ENCODE measurements at regions not wholly inside any gene's neighbourhood (a gene's known extent, or its start where the extent isn't known, plus 50 kb on each side); places are given as distances from the start of the nearest gene placed in this dataset.
A peak's percentile ranks its signal among the peaks of the same experiment; 100 is the strongest.

GRCh38 chr6:140073456-140073855 is 699.0 kb upstream of the CITED2 start:
- intact Hi-C loops (cut with micrococcal nuclease), result no loop called here
- Mint-ChIP-seq H3K27me3 (no peaks in the 10 kb centered on the region), H3K4me1 (ENCODE audit: low read depth) (peaks cover 13% of the 10 kb centered on the region), H3K4me3 (no peak overlapping the region), H3K9me3 (peaks cover 8% of the 10 kb centered on the region), H3K27ac (no peak overlapping the region), H3K36me3 (ENCODE audit: low read depth) (no peaks in the 10 kb centered on the region)

- intact Hi-C loops (cut with micrococcal nuclease), result no loop called here
- H3K4me3 Mint-ChIP-seq, result no peak overlapping the region
- H3K9me3 Mint-ChIP-seq, result peaks cover 8% of the 10 kb centered on the region
- H3K36me3 Mint-ChIP-seq (ENCODE audit: low read depth), result no peaks in the 10 kb centered on the region
- no peaks in the 10 kb centered on the region for H3K27me3 Mint-ChIP-seq
- H3K27ac Mint-ChIP-seq, result no peak overlapping the region
- H3K4me1 Mint-ChIP-seq (ENCODE audit: low read depth), result peaks cover 6% of the 10 kb centered on the region
These were observed 697.2 kb upstream of the CITED2 start for GRCh38 chr6:140071601-140072062.

- intact Hi-C loops (cut with micrococcal nuclease), result no loop called here
- Mint-ChIP-seq H3K27me3 (no peaks in the 10 kb centered on the region), H3K4me3 (no peak overlapping the region), H3K27ac (no peak overlapping the region), H3K9me3 (peaks cover 8% of the 10 kb centered on the region), H3K4me1 (ENCODE audit: low read depth) (peaks cover 6% of the 10 kb centered on the region), H3K36me3 (ENCODE audit: low read depth) (no peaks in the 10 kb centered on the region)
These were observed 696.5 kb upstream of the CITED2 start for GRCh38 chr6:140070846-140071473.

GRCh38 chr6:140069576-140069975 is 695.1 kb upstream of the CITED2 start:
- intact Hi-C loops (cut with micrococcal nuclease), result no loop called here
- H3K9me3 Mint-ChIP-seq, result no peaks in the 10 kb centered on the region
- no peak overlapping the region for H3K27ac Mint-ChIP-seq
- no peak overlapping the region for H3K4me3 Mint-ChIP-seq
- H3K36me3 Mint-ChIP-seq (ENCODE audit: low read depth), result no peaks in the 10 kb centered on the region
- H3K27me3 Mint-ChIP-seq, result no peaks in the 10 kb centered on the region
- H3K4me1 Mint-ChIP-seq (ENCODE audit: low read depth), result peaks cover 6% of the 10 kb centered on the region

DNA sequence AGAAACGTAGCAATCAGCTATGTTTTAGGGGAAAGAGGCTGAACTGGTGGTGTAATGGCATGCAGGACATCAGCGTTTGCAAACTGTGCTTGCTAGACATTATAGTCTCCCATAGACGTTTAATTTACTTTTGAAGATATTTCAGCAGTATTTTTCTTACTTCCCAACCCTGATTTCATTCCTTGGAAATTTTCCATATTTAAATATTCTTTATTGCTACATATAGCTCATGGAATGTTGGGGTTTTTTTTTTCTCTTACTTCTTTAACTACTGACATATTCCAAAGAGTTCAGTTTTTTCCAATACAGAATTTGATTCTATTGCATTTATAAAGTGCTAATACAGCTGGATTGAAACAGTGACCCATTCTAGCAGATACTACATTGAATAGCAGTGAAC is 694.4 kb upstream of the CITED2 start:
- Mint-ChIP-seq H3K36me3 (ENCODE audit: low read depth) (no peaks in the 10 kb centered on the region), H3K27me3 (no peaks in the 10 kb centered on the region), H3K9me3 (no peaks in the 10 kb centered on the region), H3K4me3 (no peak overlapping the region), H3K27ac (no peak overlapping the region), H3K4me1 (ENCODE audit: low read depth) (peaks cover 6% of the 10 kb centered on the region)
- intact Hi-C loops (cut with micrococcal nuclease), result no loop called here

- intact Hi-C loops (cut with micrococcal nuclease), result no loop called here
- Mint-ChIP-seq H3K4me1 (ENCODE audit: low read depth) (peaks cover 10% of the 10 kb centered on the region), H3K4me3 (no peak overlapping the region), H3K27me3 (no peaks in the 10 kb centered on the region), H3K9me3 (no peaks in the 10 kb centered on the region), H3K36me3 (ENCODE audit: low read depth) (no peaks in the 10 kb centered on the region), H3K27ac (no peak overlapping the region)
These were observed 689.9 kb upstream of the CITED2 start for GRCh38 chr6:140064366-140064765.

DNA sequence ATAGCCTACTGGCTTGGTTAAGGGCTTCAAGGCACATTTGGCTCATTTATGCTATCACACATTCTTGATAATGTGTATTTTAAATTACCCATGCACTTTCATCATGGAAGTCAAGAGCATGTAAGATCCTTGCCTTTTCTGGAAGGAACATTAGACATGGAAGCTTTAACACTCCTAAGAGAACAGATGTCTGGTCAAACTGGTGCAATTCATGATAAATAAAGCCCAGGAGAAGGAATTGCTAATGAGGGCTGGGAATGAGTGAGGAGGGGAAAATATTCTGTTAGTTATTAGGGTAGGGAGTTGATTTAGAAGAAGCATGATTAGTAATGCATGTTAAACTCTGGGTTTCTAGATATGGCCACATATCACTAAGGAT is 688.6 kb upstream of the CITED2 start:
- Mint-ChIP-seq H3K4me1 (ENCODE audit: low read depth) (peaks cover 10% of the 10 kb centered on the region), H3K9me3 (no peaks in the 10 kb centered on the region), H3K27me3 (no peaks in the 10 kb centered on the region), H3K4me3 (no peak overlapping the region), H3K36me3 (ENCODE audit: low read depth) (no peaks in the 10 kb centered on the region), H3K27ac (no peak overlapping the region)
- intact Hi-C loops (cut with micrococcal nuclease), result no loop called here

DNA sequence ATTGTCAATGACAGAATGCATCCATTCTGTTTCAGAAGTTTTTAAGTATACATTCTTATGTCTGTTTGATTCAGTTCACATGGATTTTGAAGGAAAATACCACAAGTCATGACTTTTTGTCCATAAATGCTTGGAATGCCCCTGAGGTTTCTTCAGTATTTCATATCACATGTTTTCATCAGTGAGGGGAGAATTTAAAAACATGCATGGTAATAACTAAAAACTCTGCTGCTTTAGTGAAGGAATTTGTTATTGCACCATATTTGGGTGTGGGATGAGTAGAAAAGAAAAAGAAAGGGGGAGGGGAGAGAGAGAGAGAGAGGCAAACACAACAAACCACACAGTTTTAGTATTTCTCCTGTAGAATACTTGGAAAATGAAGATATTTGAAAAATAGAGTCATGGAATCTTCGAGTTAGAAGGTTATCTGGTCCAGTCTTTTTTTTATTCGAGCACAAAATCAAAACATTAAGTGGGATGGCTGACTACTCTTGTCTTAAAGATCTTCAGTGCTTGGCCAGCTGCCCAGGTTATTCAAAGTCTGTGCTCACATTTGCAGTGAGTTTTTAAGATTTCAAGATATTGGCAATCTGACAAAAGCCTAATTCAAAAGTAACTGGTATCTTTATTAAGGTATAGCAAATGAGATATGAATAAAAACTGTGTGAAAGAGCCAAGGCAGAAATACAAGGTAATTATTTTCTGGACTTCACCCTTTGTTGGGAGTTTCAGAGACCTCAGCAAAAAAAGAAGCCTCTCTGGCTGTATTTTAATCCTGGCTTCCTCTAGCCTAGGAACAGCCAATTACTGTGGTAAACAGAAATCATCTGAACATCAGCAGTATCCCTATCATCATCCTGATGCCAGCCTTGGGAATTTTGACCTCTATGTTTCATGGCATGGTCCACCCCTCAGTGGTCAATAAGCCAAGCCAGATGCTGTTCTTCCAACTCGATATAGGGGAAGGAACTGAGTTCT is 687.9 kb upstream of the CITED2 start:
- intact Hi-C loops (cut with micrococcal nuclease), result no loop called here
- no peaks in the 10 kb centered on the region for H3K9me3 Mint-ChIP-seq
- H3K27me3 Mint-ChIP-seq, result no peaks in the 10 kb centered on the region
- no peaks in the 10 kb centered on the region for H3K36me3 Mint-ChIP-seq (ENCODE audit: low read depth)
- peak overlapping the region; percentile 9 for H3K27ac Mint-ChIP-seq
- no peak overlapping the region for H3K4me3 Mint-ChIP-seq
- H3K4me1 Mint-ChIP-seq (ENCODE audit: low read depth), result peaks cover 10% of the 10 kb centered on the region

DNA sequence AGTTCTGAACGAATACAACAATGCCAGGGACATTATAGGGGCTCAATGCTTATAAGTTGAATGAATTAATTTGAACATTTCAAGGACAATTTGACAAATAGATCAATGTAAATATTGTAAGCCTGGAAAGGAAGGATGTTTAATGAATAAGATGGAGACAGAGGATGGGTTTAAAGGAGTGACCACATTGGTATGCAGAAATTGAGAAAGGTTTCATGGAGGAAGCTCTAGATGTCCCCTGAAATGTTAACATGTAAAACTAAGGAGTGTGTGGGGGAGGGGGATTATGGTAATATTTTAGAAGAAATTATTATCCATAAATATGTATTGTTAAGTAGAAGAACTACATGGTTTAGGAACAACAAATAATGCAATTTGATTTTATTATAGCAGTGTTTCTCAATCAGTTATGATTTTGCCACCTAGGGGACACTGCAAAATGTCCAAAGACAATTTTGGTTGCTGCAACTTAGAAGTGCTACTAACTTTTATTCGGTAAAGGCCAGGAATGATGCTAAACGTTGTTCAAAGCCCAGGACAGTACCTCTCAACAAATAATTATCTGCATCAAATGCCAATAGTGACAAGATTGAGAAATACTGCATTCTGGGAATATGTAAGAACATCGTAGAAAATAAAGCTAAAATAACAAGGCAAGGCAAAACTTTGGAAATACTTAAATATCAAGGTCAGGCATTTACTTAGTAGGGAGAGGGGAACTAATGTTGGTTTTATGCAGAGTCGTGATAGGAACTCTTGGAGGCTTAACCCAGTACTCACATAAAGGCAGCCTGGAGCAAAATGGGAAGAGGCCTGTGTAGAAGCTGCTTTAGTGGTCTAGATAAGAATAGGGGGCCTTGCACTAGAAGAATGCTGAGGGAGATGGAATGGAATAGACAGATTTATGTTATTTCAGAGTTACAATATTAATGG is 686.9 kb upstream of the CITED2 start:
- Mint-ChIP-seq H3K9me3 (no peaks in the 10 kb centered on the region), H3K27me3 (no peaks in the 10 kb centered on the region), H3K36me3 (ENCODE audit: low read depth) (no peaks in the 10 kb centered on the region), H3K4me1 (ENCODE audit: low read depth) (peaks cover 10% of the 10 kb centered on the region), H3K4me3 (no peak overlapping the region), H3K27ac (peak overlapping the region; percentile 9)
- intact Hi-C loops (cut with micrococcal nuclease), result no loop called here

DNA sequence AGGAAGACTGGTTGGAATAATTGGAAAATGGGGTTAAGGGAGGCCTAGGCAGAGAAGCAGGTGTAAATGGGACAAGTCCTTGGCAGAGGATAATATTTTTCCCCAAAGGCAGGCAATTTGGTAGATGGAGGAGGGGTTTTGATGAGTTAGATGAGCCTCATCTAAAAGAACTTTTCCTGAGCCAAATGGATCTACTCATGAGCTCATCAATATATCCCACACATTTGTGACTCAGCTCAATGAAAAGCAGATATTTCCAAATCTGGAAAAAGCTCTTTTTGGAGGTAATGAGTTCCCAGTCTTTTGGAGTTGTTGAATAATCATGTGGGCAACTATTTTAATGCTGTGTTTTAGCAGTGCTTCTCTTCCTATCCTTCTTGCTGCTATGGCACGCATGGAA is 685.5 kb upstream of the CITED2 start:
- peaks cover 10% of the 10 kb centered on the region for H3K4me1 Mint-ChIP-seq (ENCODE audit: low read depth)
- H3K27me3 Mint-ChIP-seq, result no peaks in the 10 kb centered on the region
- no peaks in the 10 kb centered on the region for H3K36me3 Mint-ChIP-seq (ENCODE audit: low read depth)
- H3K27ac Mint-ChIP-seq, result no peak overlapping the region
- no peaks in the 10 kb centered on the region for H3K9me3 Mint-ChIP-seq
- H3K4me3 Mint-ChIP-seq, result no peak overlapping the region
- intact Hi-C loops (cut with micrococcal nuclease), result no loop called here

GRCh38 chr6:140058863-140059262 is 684.4 kb upstream of the CITED2 start:
- Mint-ChIP-seq H3K36me3 (ENCODE audit: low read depth) (no peaks in the 10 kb centered on the region), H3K9me3 (no peaks in the 10 kb centered on the region), H3K4me1 (ENCODE audit: low read depth) (peaks cover 10% of the 10 kb centered on the region), H3K27ac (no peak overlapping the region), H3K4me3 (no peak overlapping the region), H3K27me3 (no peaks in the 10 kb centered on the region)
- intact Hi-C loops (cut with micrococcal nuclease), result no loop called here

GRCh38 chr6:140052736-140053729 is 678.6 kb upstream of the CITED2 start:
- H3K27ac Mint-ChIP-seq, result peak overlapping the region; percentile 9
- no peak overlapping the region for H3K4me3 Mint-ChIP-seq
- no peaks in the 10 kb centered on the region for H3K36me3 Mint-ChIP-seq (ENCODE audit: low read depth)
- intact Hi-C loops (cut with micrococcal nuclease), result no loop called here
- no peaks in the 10 kb centered on the region for H3K9me3 Mint-ChIP-seq
- peaks cover 18% of the 10 kb centered on the region for H3K4me1 Mint-ChIP-seq (ENCODE audit: low read depth)
- no peaks in the 10 kb centered on the region for H3K27me3 Mint-ChIP-seq

All from dendritic cell treated with granulocyte-macrophage colony-stimulating factor and Interleukin-4, amounts not matched to agents 40 ng/mL and 50 ng/mL, for 4 days (primary cell).